Panc1 (cell line): ENCODE measurements at regions not wholly inside any gene's neighbourhood (a gene's known extent, or its start where the extent isn't known, plus 50 kb on each side); places are given as distances from the start of the nearest gene placed in this dataset.

Experiments used
- ATAC-seq: fragments of 200-7000 bp; cut with Tn5 transposase; 2 replicates; pipeline ENCODE4 v1.9.1; 2020; ENCODE audit warnings: mild to moderate bottlenecking, moderate library complexity
- BruUV-seq: library from RNA; stranded (reverse); fragments of 400-500 nt; replicated peaks from 2 replicates; lab custom pipeline; 2021; lab: Mats Ljungman, UMichigan
- CTCF ChIA-PET: fragments of 300-600 bp; sonication (Branson Sonifier 250); formaldehyde crosslinking; loops from one replicate; lab custom pipeline; 2022; ENCODE audit warnings: antibody characterized with exemption; lab: Charles Lee
- POLR2A ChIA-PET: fragments of 300-600 bp; sonication (Branson Sonifier 250); formaldehyde crosslinking; loops from one replicate; lab custom pipeline; 2022; ENCODE audit warnings: antibody characterized with exemption; lab: Charles Lee
- DNase-seq: peaks from one replicate; pipeline ENCODE4 v3.0.0-alpha.2; 2010; ENCODE audit warnings: low read depth, low spot score
- H3K27ac ChIP-seq: 2 replicates; pipeline ENCODE4 v1.5.1; 2011; ENCODE audit warnings: mild to moderate bottlenecking, low read length, inconsistent platforms
- H3K27me3 ChIP-seq: fragments of 200-500 bp; sonication (Bioruptor generic); 2 replicates; pipeline ENCODE4 v1.6.0; 2014; ENCODE audit warnings: low read length, inconsistent platforms; ENCODE audit not compliant: control insufficient read depth, insufficient read depth
- H3K36me3 ChIP-seq: fragments of 200-500 bp; sonication (Bioruptor generic); 2 replicates; pipeline ENCODE4 v1.5.1; 2014; ENCODE audit warnings: inconsistent platforms, mild to moderate bottlenecking, low read length, moderate library complexity; ENCODE audit not compliant: control insufficient read depth, insufficient read depth
- H3K4me1 ChIP-seq: 2 replicates; pipeline ENCODE4 v1.5.1; 2011; ENCODE audit warnings: inconsistent platforms, mild to moderate bottlenecking, low read length, moderate library complexity; ENCODE audit not compliant: control insufficient read depth, insufficient read depth
- H3K4me3 ChIP-seq, 2 experiments: 2 replicates each; pipeline ENCODE4 v1.5.1; 2011 to 2012; ENCODE audit warnings: low read depth in 2 of 2, low read length in 2 of 2, mild to moderate bottlenecking in 2 of 2, inconsistent platforms in 1 of 2, moderate library complexity in 1 of 2
- H3K9me3 ChIP-seq: fragments of 200-500 bp; sonication (Bioruptor generic); 2 replicates; pipeline ENCODE4 v1.5.1; 2014; ENCODE audit warnings: low read depth, mild to moderate bottlenecking, inconsistent platforms, low read length, moderate library complexity; ENCODE audit not compliant: control insufficient read depth, insufficient read depth
- CTCF ChIP-seq: fragments of 450-650 bp; IDR thresholded peaks from 2 replicates; pipeline ENCODE4 v1.5.1; 2017; ENCODE audit warnings: mild to moderate bottlenecking
- POLR2AphosphoS5 ChIP-seq: IDR thresholded peaks from 2 replicates; pipeline ENCODE4 v1.6.1; 2012; ENCODE audit warnings: mild to moderate bottlenecking, low read depth, low read length, moderate library complexity
- REST ChIP-seq, 2 experiments: IDR thresholded peaks; 2 replicates each; pipeline ENCODE4 v1.6.1; 2011 to 2012; ENCODE audit warnings: low read depth in 2 of 2, control low read depth in 1 of 2, low read length in 1 of 2, mild to moderate bottlenecking in 1 of 2, moderate library complexity in 1 of 2; ENCODE audit not compliant: insufficient read depth in 1 of 2
- SIN3A ChIP-seq: IDR thresholded peaks from 2 replicates; pipeline ENCODE4 v1.6.1; 2012; ENCODE audit warnings: low read depth, mild to moderate bottlenecking, low read length, moderate library complexity, borderline replicate concordance; ENCODE audit not compliant: insufficient read depth
- TCF7L2 ChIP-seq: IDR thresholded peaks from 2 replicates; pipeline ENCODE4 v1.6.1; 2011; ENCODE audit warnings: mild to moderate bottlenecking, low read depth, low read length, inconsistent platforms
- in situ Hi-C: cut with HindIII; loops from 2 replicates; pipeline ENCODE4 v1.10.0; 2016; ENCODE audit warnings: low sequenced_read_pairs, low pct_unique_long_range_greater_than_20kb
- intact Hi-C: fragments of 100-400 bp; cut with micrococcal nuclease; formaldehyde crosslinking; loops from one replicate; pipeline ENCODE4 v1.10.0; 2022; ENCODE audit not compliant: unreplicated experiment

GRCh38 chr12:93183940-93184671, 193.6 kb upstream of the NUDT4 start:
- intact Hi-C loops: no loop called here
- ChIA-PET CTCF (no interaction called here), POLR2A (no interaction called here)
- no peak for TF ChIP-seq TCF7L2
- no peak for TF ChIP-seq POLR2AphosphoS5
- TF ChIP-seq REST (IDR thresholded peaks at IDR 0.05; ENCODE audit: insufficient read depth in 1 of 2, low read depth in 2 of 2, low read length in 1 of 2): no peak
- H3K9me3 ChIP-seq: no peaks in the 10 kb centered on the region
- no peaks in the 10 kb centered on the region for H3K36me3 ChIP-seq
- DNase-seq: no peak
- H3K27ac ChIP-seq: no peak overlapping the region
- H3K27me3 ChIP-seq: no peaks in the 10 kb centered on the region
- no peak overlapping the region for H3K4me3 ChIP-seq
- no TSS peak for BruUV-seq
- H3K4me1 ChIP-seq: no peaks in the 10 kb centered on the region
- in situ Hi-C loops: no loop called here
- ATAC-seq: no peak

GRCh38 chr12:93184672-93185368, 192.9 kb upstream of the NUDT4 start:
- no peaks in the 10 kb centered on the region for H3K9me3 ChIP-seq
- in situ Hi-C loops (no loop called here), intact Hi-C loops (no loop called here)
- DNase-seq (no peak), ATAC-seq (no peak)
- no peaks in the 10 kb centered on the region for H3K27me3 ChIP-seq
- ChIA-PET CTCF (no interaction called here), POLR2A (no interaction called here)
- no peaks in the 10 kb centered on the region for H3K4me1 ChIP-seq
- H3K27ac ChIP-seq: no peak overlapping the region
- no TSS peak for BruUV-seq
- no peak for TF ChIP-seq CTCF
- no peak for TF ChIP-seq TCF7L2
- no peak for TF ChIP-seq SIN3A
- no peak for TF ChIP-seq REST (IDR thresholded peaks at IDR 0.05; ENCODE audit: insufficient read depth in 1 of 2, low read depth in 2 of 2, low read length in 1 of 2)
- TF ChIP-seq POLR2AphosphoS5: no peak
- no peak overlapping the region for H3K4me3 ChIP-seq
- no peaks in the 10 kb centered on the region for H3K36me3 ChIP-seq
